Midbrain (tissue), 1 donor: ENCODE measurements at regions not wholly inside any gene's neighbourhood (a gene's known extent, or its start where the extent isn't known, plus 50 kb on each side); places are given as distances from the start of the nearest gene placed in this dataset.
"Not testable (repeated sequence)": the region's sequence is repeated elsewhere in the genome, so short reads cannot be mapped to it uniquely, and the experiment has no call there.

ENCODE experiments used
- DNase-seq: peaks from one replicate; lab custom pipeline; 2025; lab: John Stamatoyannopoulos, UW

DNA sequence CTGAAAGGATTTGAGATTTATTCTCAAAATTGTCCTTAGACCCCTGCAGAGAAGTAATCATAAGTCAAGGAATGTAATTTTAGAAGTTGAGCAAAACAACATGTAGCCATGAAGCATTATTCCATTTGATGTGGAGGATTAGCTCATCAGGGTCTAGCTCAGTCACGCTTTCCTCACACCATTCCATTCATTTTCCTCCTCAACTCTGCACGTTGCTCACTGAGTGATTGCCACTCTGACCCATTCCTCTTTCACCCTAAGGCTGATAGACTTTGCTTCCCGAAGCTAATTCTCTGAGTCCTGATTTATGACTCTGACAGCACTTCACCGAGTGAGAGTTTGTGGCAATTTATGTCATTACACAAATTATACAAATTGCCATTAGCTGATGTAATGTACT, 820.6 kb upstream of the PIK3C3 start:
- DNase-seq, result no peak

DNA sequence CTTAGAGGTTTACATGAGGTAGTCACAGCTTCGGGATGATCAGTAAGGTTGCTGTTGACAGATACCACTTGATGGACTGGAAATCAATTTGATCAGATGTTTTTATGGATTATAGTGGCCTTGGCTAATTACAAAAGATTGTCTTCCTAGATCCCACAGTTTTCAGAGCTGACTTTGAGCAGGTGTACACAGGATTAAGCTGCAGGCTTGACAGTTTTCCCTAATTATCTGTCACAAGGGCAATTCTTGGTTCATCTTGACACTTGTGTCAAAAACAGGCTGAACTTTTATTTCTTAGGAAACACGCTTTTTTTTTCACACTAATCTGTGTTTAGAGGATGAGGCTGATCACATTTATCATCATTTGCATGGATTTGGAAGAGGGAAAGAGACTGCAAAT, 824.0 kb upstream of the PIK3C3 start:
- DNase-seq, result no peak

- DNase-seq, result no peak
These were observed 826.5 kb upstream of the PIK3C3 start for GRCh38 chr18:41128545-41128944.

- DNase-seq, result no peak
These were observed 826.9 kb upstream of the PIK3C3 start for GRCh38 chr18:41128126-41128525.

DNA sequence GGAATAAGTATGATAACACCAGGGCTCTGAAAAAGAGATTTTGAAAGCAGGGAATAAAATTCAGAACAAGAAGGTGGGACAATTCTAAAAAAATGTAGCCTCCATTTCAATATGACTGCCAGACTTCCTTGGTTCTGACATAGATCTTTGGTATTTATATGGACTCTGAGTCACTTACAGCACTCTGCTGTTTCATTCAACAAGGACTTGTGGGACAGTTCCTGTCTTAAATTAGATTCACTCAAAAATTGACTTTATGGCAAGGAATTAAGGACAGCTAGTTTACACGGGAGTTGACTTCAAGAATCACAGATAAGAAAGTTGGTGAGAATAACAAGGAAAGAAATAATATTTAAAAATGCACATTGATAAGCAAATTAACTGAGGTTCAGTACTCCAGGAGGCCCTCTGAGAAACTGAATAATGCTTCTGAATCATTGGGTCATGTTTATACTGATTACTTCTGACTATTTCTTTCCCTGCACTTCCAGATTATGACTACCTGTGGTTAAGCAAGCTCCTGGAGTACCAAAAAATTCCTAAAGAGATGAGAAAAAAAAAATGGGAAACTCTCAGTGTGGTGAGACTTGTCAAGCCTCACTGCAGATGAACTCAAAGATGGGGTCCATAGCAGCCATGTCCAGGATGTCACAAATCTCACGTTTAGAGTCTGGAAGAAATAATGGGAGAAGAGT, 828.3 kb upstream of the PIK3C3 start:
- no peak for DNase-seq

DNA sequence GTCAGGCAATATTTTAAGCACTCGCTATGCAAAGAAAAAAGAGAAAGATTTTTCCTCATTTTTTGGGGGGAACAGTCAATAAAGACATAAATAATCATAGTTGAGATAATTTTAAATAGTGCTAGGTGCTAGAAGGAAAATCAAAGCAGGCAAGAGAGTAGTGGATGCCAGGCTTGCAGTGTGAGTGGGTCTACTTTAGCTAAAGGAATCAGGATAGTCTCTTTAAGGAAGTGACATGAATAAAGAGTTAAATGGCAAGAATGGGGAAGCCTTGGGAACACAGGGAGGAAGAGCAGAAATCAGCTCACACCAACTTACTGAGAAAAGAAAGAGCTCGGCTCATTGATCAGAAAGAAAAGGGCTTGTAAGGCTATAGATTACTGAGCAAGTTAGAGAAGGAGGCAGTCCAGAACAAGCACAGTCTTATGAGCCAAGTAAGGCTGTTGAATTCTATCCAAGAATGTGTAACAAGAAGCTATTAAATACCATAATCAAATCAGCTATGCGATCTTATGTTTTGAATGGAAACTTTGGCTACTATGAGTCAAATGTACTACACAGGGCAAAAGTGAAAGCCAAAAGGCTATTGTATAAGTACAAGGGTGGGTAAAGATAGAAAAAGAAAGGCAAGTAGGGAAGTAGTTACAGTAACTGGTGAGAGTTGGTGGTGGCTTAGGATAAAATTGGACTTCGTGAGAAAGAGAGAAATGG, 833.8 kb upstream of the PIK3C3 start:
- no peak for DNase-seq

DNA sequence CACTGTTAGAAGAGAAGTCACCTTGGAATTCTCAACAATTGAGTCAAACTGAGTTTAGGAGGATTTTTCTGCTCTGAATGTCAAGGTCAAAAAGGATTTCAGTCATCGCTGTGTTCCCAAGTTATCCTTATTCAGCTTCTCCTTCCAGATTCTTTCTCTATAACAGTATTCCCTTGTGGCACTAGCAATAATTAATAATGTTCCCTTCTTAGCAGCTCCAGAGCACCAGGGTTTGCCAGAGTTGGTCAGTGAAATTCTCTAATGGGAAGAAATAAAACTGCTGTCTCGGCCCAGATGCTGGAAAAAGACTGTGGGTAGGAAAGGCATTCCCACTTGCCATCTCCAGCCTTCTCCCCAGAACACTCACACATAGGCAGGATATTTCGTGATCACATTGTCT, 836.0 kb upstream of the PIK3C3 start:
- DNase-seq, result no peak

DNA sequence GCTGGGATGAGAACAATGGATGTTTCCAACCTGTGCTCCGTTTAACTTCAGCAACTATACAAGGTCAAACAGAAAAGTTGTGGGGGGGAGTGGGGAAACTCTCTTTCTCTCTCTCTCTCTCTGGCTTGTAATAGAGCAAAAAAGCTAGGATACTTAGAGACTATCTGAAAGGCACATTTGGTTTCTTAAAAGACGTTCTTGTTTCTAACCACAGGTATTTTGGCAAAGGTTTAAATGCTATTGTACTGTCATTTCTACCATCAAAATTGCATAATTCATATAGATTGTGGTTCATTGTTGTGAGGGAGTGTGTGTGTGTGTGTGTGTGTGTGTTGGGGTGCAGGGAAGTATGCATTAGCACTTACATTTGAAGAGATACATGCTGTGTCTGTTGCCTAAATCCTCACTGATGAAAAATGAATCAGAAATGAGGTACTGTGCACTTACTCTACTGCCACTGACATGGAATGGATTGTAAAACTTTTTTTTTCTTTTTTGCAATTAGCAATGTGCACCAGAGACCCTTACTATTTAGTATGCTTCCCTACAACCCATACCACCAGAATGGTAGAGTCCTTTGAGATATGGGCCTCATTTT, 841.0 kb upstream of the PIK3C3 start:
- no peak for DNase-seq

- DNase-seq, result no peak
These were observed 855.6 kb upstream of the PIK3C3 start for GRCh38 chr18:41099451-41099850.

- no peak for DNase-seq
These were observed 858.5 kb upstream of the PIK3C3 start for GRCh38 chr18:41096504-41096903.

- DNase-seq, result no peak
These were observed 878.0 kb upstream of the PIK3C3 start for GRCh38 chr18:41077076-41077475.

DNA sequence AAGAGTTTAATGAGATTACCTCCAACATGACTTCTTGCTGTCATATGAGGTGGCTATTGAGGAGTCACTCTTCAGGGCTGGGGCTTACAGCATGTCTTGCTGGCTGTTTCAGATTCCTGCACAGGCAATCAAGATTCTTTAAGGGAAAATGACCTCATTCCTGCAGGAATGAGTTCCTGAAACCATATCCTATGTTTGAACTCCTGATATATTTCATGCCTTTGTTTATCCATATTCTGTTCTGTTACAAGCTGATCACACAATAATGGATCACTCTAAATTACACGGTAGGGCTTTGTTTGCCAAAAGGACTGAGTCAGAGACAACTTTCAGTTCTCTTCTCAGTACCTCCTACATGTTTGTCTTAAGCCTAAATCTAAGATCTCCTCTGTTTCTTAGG, 879.8 kb upstream of the PIK3C3 start:
- no peak for DNase-seq

DNA sequence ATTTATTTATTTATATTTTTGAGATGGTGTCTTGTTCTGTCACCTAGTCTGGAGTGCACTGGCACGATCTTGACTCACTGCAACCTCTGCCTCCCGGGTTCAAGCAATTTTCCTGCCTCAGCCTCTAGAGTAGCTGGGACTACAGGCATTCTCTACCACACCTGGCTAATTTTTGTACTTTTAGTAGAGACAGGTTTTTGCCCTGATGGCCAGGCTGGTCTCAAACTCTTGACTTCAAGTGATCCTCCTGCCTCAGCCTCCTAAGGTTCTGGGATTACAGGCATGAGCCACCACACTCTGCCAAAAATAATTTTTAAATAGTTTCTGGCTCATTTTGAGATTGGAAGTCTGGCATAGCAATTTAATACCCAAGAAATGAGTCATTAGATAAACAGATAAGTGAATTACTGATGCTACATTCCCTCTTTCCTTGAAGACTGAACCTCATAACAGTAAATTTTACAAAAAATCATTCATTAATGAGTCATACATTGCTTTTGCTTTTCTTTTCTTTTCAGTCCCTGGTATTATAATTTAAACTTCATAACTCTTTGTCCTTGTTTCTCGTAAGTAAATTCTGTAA, 881.6 kb upstream of the PIK3C3 start:
- no peak for DNase-seq

DNA sequence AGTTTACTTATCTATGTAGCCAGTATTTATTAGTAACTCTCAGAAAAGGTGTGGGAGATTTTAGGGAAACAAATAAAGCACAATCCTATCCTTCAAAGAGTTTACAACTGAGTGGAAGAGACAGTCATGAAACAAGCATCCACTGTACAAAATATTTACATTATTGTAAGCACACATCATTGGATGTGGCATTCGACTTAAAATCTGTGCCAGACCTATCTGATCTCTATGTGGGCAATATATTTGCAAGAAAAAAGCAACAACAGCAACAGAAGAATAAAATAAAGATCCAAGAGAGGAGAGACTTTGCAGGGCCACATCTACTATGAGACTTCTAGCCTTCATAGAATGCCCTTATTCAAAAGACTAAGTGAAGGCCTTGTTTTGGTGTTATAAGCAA, 882.1 kb upstream of the PIK3C3 start:
- DNase-seq, result no peak

DNA sequence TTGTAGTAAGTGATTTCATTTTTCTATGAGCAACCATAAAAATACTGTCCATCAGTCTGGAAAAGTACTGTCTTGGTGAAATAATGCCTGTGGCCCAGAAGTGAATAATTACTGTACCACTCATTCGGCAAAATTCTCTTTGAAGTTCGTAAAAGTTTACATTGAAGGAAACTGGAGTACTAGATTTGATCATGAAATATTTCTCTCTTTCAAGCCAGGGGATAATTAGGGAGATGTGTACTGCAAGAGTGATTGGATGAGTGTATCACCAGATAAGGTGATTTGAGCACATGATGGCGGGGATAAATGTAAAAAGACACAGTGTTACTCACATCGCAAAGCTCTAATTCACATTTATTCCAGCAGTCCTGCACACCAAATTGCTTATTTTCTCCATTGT, 883.2 kb upstream of the PIK3C3 start:
- DNase-seq, result no peak

GRCh38 chr18:41069167-41069566, 885.9 kb upstream of the PIK3C3 start:
- no peak for DNase-seq

- no peak for DNase-seq
These were observed 890.1 kb upstream of the PIK3C3 start for GRCh38 chr18:41064916-41065315.

DNA sequence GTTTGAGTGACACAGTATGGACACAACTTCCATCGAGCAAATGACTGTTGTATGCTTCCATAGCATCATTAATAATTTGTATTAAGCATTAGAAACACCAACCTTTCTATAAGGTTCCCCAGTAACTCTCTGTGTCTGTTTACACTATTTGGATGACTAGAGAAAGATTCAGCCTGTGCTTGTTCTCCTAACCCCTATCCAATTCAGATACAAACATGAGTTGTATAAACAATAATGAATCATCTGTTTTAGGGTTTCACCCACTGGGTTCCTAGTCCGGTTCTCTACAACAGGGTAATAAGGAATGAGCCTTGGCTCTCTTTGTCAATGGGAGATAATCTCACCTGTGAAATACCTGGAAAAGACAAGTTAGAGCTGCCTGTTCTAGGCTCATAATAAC, 894.1 kb upstream of the PIK3C3 start:
- DNase-seq, result no peak

- no peak for DNase-seq
These were observed 896.0 kb upstream of the PIK3C3 start for GRCh38 chr18:41059126-41059415.

DNA sequence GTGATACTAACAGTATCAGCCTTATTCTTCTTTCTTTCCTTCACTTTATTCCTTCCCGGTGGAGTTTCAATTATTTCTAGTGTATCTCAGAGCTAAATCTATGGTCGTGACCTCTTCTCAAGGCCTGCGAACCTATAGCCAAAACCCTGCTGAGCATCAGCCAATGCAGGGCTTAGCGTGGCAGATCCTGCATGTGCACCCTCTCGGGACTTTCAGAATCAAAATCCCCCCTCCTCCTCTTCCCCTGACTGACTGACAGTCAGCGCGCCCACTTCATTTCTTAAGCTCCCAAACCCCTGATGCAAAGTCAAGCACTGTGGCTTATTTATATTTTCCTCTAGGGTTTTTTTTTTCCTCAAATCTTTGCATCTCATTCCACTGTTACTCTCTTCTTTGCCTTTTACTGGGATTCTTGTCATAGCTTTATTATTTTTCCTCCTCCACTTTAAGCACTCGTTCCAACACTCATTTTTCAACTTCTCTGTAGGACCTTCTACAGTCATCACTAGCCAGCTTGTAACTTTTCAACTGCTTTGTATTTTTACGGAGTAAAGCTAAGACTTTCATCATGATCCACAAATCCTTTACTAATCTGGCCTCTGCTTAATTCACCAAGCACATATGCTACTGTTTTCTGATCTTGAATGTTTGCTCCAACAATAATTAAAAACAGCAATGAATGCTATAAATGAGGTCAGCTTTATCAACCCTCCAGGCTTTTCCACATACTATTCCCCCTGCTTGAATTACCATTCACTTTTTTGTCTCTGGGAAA, 896.5 kb upstream of the PIK3C3 start:
- no peak for DNase-seq

GRCh38 chr18:41052625-41053024, 902.4 kb upstream of the PIK3C3 start:
- DNase-seq, result no peak

GRCh38 chr18:41046250-41046649, 908.8 kb upstream of the PIK3C3 start:
- not testable (repeated sequence) for DNase-seq

GRCh38 chr18:41043876-41044275, 911.2 kb upstream of the PIK3C3 start:
- no peak for DNase-seq
